SH-SY5Y (cell line): ENCODE measurements at regions not wholly inside any gene's neighbourhood (a gene's known extent, or its start where the extent isn't known, plus 50 kb on each side); places are given as distances from the start of the nearest gene placed in this dataset.

Experiments used
- GATA2 ChIP-seq: IDR thresholded peaks from 2 replicates; pipeline ENCODE4 v1.6.1; 2011; ENCODE audit warnings: mild to moderate bottlenecking, low read depth, low read length
- GATA3 ChIP-seq: IDR thresholded peaks from 2 replicates; pipeline ENCODE4 v1.6.1; 2011; ENCODE audit warnings: low read depth, mild to moderate bottlenecking, low read length, moderate library complexity

DNA sequence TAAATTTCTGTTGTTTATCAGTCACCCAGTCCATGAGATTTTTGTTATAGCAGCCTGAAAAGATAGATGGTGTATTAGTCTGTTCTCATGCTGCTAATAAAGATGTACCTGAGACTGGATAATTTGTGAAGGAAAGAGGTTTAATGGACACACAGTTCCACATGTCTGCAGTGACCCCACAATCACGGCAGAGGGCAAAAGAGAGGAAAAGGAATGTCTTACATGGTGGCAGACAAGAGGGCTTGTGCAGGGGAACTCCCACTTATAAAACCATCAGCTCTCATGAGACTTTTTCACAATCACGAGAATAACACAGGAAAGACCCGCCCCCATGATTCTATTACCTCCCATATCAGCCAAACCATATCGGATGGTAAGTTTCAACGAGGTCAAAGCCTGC lies 309.2 kb downstream of the LIG4 start:
- no peak for TF ChIP-seq GATA3
- no peak for TF ChIP-seq GATA2
